Ishikawa (cell line): ENCODE measurements at regions not wholly inside any gene's neighbourhood (a gene's known extent, or its start where the extent isn't known, plus 50 kb on each side); places are given as distances from the start of the nearest gene placed in this dataset.

ENCODE experiments used
- CEBPB ChIP-seq: IDR thresholded peaks from 2 replicates; pipeline ENCODE4 v1.6.1; 2012
- CREB1 ChIP-seq: IDR thresholded peaks from 2 replicates; pipeline ENCODE4 v1.6.1; 2012; ENCODE audit warnings: low read depth
- EGR1 ChIP-seq: IDR thresholded peaks from 2 replicates; pipeline ENCODE4 v1.6.1; 2012
- EP300 ChIP-seq: IDR thresholded peaks from 2 replicates; pipeline ENCODE4 v1.6.1; 2012; ENCODE audit warnings: borderline replicate concordance
- FOXM1 ChIP-seq: IDR thresholded peaks from 2 replicates; pipeline ENCODE4 v1.6.1; 2012; ENCODE audit warnings: low read depth, borderline replicate concordance
- MAX ChIP-seq: IDR thresholded peaks from 2 replicates; pipeline ENCODE4 v1.6.1; 2012
- NFIC ChIP-seq: IDR thresholded peaks from 2 replicates; pipeline ENCODE4 v1.6.1; 2012
- RAD21 ChIP-seq: IDR thresholded peaks from 2 replicates; pipeline ENCODE4 v1.6.1; 2012; ENCODE audit warnings: low read depth
- REST ChIP-seq: IDR thresholded peaks from 2 replicates; pipeline ENCODE4 v1.6.1; 2012; ENCODE audit warnings: low read depth, mild to moderate bottlenecking
- TAF1 ChIP-seq: IDR thresholded peaks from 2 replicates; pipeline ENCODE4 v1.6.1; 2012; ENCODE audit warnings: low read depth, mild to moderate bottlenecking
- USF1 ChIP-seq: IDR thresholded peaks from 2 replicates; pipeline ENCODE4 v1.6.1; 2012
- YY1 ChIP-seq: IDR thresholded peaks from 2 replicates; pipeline ENCODE4 v1.6.1; 2012; ENCODE audit warnings: low read depth

- no peak for TF ChIP-seq EP300
- TF ChIP-seq REST: no peak
- no peak for TF ChIP-seq NFIC
- TF ChIP-seq FOXM1: no peak
- TF ChIP-seq MAX: no peak
- no peak for TF ChIP-seq USF1
- no peak for TF ChIP-seq YY1
- TF ChIP-seq TAF1: no peak
- no peak for TF ChIP-seq CEBPB
- no peak for TF ChIP-seq RAD21
- TF ChIP-seq CREB1: no peak
- no peak for TF ChIP-seq EGR1
Measured at GRCh38 chr10:18866852-18867251, 181.7 kb upstream of the MALRD1 start.
